Parathyroid adenoma (tissue), 2 donors: ENCODE measurements at regions not wholly inside any gene's neighbourhood (a gene's known extent, or its start where the extent isn't known, plus 50 kb on each side); places are given as distances from the start of the nearest gene placed in this dataset.
"Not testable (repeated sequence)": the region's sequence is repeated elsewhere in the genome, so short reads cannot be mapped to it uniquely, and the experiment has no call there.

ENCODE experiments used
- H2AFZ ChIP-seq: fragments of 300-600 bp; sonication (generic); one replicate; pipeline ENCODE4 v1.7.0; 2017; ENCODE audit warnings: antibody characterized with exemption, mild to moderate bottlenecking
- H3K27ac ChIP-seq: fragments of 300-600 bp; sonication (generic); one replicate; pipeline ENCODE4 v1.7.0; 2017
- H3K27me3 ChIP-seq: fragments of 300-600 bp; sonication (generic); one replicate; pipeline ENCODE4 v1.7.0; 2017; ENCODE audit warnings: low read length; ENCODE audit not compliant: control insufficient read depth, insufficient read depth
- H3K36me3 ChIP-seq: fragments of 300-600 bp; sonication (generic); one replicate; pipeline ENCODE4 v1.7.0; 2017; ENCODE audit warnings: low read length; ENCODE audit not compliant: control insufficient read depth, insufficient read depth
- H3K4me1 ChIP-seq: fragments of 300-600 bp; sonication (generic); one replicate; pipeline ENCODE4 v1.7.0; 2017; ENCODE audit warnings: control low read depth
- H3K4me2 ChIP-seq: fragments of 300-600 bp; sonication (generic); one replicate; pipeline ENCODE4 v1.7.0; 2017; ENCODE audit warnings: low read length
- H3K4me3 ChIP-seq: fragments of 300-600 bp; sonication (generic); one replicate; pipeline ENCODE4 v1.7.0; 2017; ENCODE audit warnings: low read depth, low read length
- H3K79me2 ChIP-seq: fragments of 300-600 bp; sonication (generic); one replicate; pipeline ENCODE4 v1.7.0; 2017; ENCODE audit warnings: control low read depth
- H3K9ac ChIP-seq: fragments of 300-600 bp; sonication (generic); one replicate; pipeline ENCODE4 v1.7.0; 2017; ENCODE audit warnings: mild to moderate bottlenecking
- H3K9me3 ChIP-seq: fragments of 300-600 bp; sonication (generic); one replicate; pipeline ENCODE4 v1.7.0; 2017; ENCODE audit warnings: low read length; ENCODE audit not compliant: control insufficient read depth
- CTCF ChIP-seq: fragments of 300-600 bp; sonication (generic); IDR thresholded peaks from one replicate; pipeline ENCODE4 v1.7.0; 2017; ENCODE audit warnings: antibody characterized with exemption, mild to moderate bottlenecking
- donor health status: primary hyperparathyroidism.

- Histone ChIP-seq H3K4me3 (no peak overlapping the region), H3K9ac (no peak overlapping the region)
- no peak for TF ChIP-seq CTCF
These were observed 115.6 kb upstream of the CDYL start for GRCh38 chr6:4660377-4661321.

GRCh38 chr6:4659719-4660118 is 116.5 kb upstream of the CDYL start:
- not testable (repeated sequence) for H3K4me3 ChIP-seq, H3K36me3 ChIP-seq, H3K4me2 ChIP-seq, H3K4me1 ChIP-seq, H3K9ac ChIP-seq, H3K9me3 ChIP-seq, H3K27me3 ChIP-seq, H3K27ac ChIP-seq, H3K79me2 ChIP-seq, H2AFZ ChIP-seq

More at GRCh38 chr6:4660377-4661321, 115.6 kb upstream of the CDYL start:
- H3K4me2 ChIP-seq = no peak overlapping the region
- no peak overlapping the region for H3K27ac ChIP-seq
- H3K79me2 ChIP-seq = no peaks in the 10 kb centered on the region
- no peaks in the 10 kb centered on the region for H3K9me3 ChIP-seq
- H3K36me3 ChIP-seq = no peaks in the 10 kb centered on the region
- no peaks in the 10 kb centered on the region for H3K27me3 ChIP-seq
- H3K4me1 ChIP-seq = no peaks in the 10 kb centered on the region
- H2AFZ ChIP-seq = no peak overlapping the region

GRCh38 chr6:4658486-4658885 is 117.7 kb upstream of the CDYL start:
- Histone ChIP-seq H3K4me2 (no peak overlapping the region), H3K9me3 (no peaks in the 10 kb centered on the region), H2AFZ (no peak overlapping the region), H3K4me3 (no peak overlapping the region), H3K27me3 (no peaks in the 10 kb centered on the region), H3K4me1 (no peaks in the 10 kb centered on the region), H3K36me3 (no peaks in the 10 kb centered on the region), H3K9ac (no peak overlapping the region), H3K79me2 (no peaks in the 10 kb centered on the region), H3K27ac (no peak overlapping the region)
- TF ChIP-seq CTCF = no peak

- no peak overlapping the region for H2AFZ ChIP-seq
- H3K9me3 ChIP-seq = no peaks in the 10 kb centered on the region
- no peak for TF ChIP-seq CTCF
- no peak overlapping the region for H3K9ac ChIP-seq
- no peak overlapping the region for H3K4me2 ChIP-seq
- H3K4me3 ChIP-seq = no peak overlapping the region
- H3K27ac ChIP-seq = no peak overlapping the region
- no peaks in the 10 kb centered on the region for H3K27me3 ChIP-seq
- no peaks in the 10 kb centered on the region for H3K79me2 ChIP-seq
- H3K4me1 ChIP-seq = no peaks in the 10 kb centered on the region
- H3K36me3 ChIP-seq = no peaks in the 10 kb centered on the region
These were observed 120.1 kb upstream of the CDYL start for GRCh38 chr6:4656106-4656505.

GRCh38 chr6:4655196-4656025 is 120.8 kb upstream of the CDYL start:
- Histone ChIP-seq H3K9me3 (no peaks in the 10 kb centered on the region), H3K4me3 (no peak overlapping the region), H2AFZ (no peak overlapping the region), H3K79me2 (no peaks in the 10 kb centered on the region), H3K27me3 (no peaks in the 10 kb centered on the region), H3K9ac (no peak overlapping the region), H3K4me1 (no peaks in the 10 kb centered on the region), H3K27ac (no peak overlapping the region), H3K4me2 (no peak overlapping the region), H3K36me3 (no peaks in the 10 kb centered on the region)
- no peak for TF ChIP-seq CTCF
